ENCODE measurements at regions not wholly inside any gene's neighbourhood (a gene's known extent, or its start where the extent isn't known, plus 50 kb on each side); places are given as distances from the start of the nearest gene placed in this dataset.

DNA sequence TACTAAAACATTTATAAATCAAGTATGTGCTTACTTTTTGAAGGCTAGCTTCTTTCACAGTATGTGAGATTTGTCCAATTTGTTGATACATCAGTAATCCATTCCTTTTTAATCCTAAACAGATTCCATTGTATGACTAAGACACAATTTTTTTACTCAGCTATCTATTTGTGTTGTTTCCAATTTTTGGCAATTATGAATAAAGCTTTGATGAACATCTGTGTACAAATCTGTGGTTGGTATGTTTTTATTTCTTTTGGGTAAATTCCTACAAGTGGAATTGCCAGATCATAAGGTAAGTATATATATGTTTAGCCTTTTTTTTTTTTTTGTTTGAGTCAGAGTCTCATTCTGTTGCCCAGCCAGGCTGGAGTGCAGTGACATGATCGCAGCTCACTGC is 56.2 kb upstream of the VEPH1 start:
- Histone ChIP-seq H3K4me2 (ENCODE audit: insufficient read depth in 1 of 2, low read depth in 2 of 2, low read length in 2 of 2) (no peak overlapping the region), H2BK12ac (ENCODE audit: low read depth, low read length) (no peak overlapping the region), H4K91ac (replicated peaks; ENCODE audit: insufficient read length, low read length) (no peak overlapping the region), H4K5ac (ENCODE audit: insufficient read length, low read depth, low read length) (no peak overlapping the region), H2BK5ac (ENCODE audit: low read depth, low read length) (no peak overlapping the region), H3K36me3 (ENCODE audit: control insufficient read depth in 2 of 4, insufficient read depth in 4 of 4, low read length in 3 of 4) (no peaks in the 10 kb centered on the region), H3K14ac (ENCODE audit: insufficient read length) (no peak overlapping the region), H3K79me2 (ENCODE audit: control insufficient read depth in 1 of 2, insufficient read depth in 2 of 2, low read length in 2 of 2) (no peaks in the 10 kb centered on the region), H3K23ac (ENCODE audit: insufficient read length) (no peak overlapping the region), H2BK15ac (ENCODE audit: low read length) (no peak overlapping the region), H3K4ac (replicated peaks; ENCODE audit: insufficient read length, low read depth, low read length) (no peak overlapping the region), H3K79me1 (ENCODE audit: low read depth, low read length) (no peaks in the 10 kb centered on the region), H3K9me3 (ENCODE audit: insufficient read depth in 2 of 2, low read depth in 1 of 2, low read length in 1 of 2) (no peaks in the 10 kb centered on the region), H3K9ac (replicated peaks in 1 of 4; ENCODE audit: extremely low read depth in 1 of 4, low read depth in 3 of 4, low read length in 3 of 4) (no peak overlapping the region), H2BK120ac (replicated peaks; ENCODE audit: low read depth, low read length) (no peak overlapping the region), H3K18ac (ENCODE audit: extremely low read depth, low read length) (no peak overlapping the region), H2AK5ac (ENCODE audit: low read depth, low read length) (no peak overlapping the region), H3K4me3 (ENCODE audit: extremely low read depth in 1 of 4, insufficient read depth in 2 of 4, low read depth in 3 of 4, low read length in 4 of 4) (no peak overlapping the region), H2BK20ac (ENCODE audit: low read length) (no peak overlapping the region), H3K27me3 (replicated peaks in 1 of 4; ENCODE audit: control insufficient read depth in 3 of 4, extremely low read depth in 1 of 4, insufficient read depth in 3 of 4, low read length in 3 of 4) (no peaks in the 10 kb centered on the region), H4K8ac (ENCODE audit: extremely low read depth, insufficient read depth, low read length) (no peak overlapping the region), H3K23me2 (ENCODE audit: low read depth, low read length) (no peaks in the 10 kb centered on the region), H3K27ac (ENCODE audit: low read depth, low read length) (no peak overlapping the region), H3K4me1 (replicated peaks in 1 of 4; ENCODE audit: control insufficient read depth in 3 of 4, insufficient read depth in 4 of 4, low read length in 3 of 4) (no peaks in the 10 kb centered on the region), H2AFZ (ENCODE audit: low read length) (no peak overlapping the region), H4K20me1 (replicated peaks in 1 of 2; ENCODE audit: control insufficient read depth in 1 of 2, insufficient read depth in 2 of 2, low read length in 2 of 2) (no peaks in the 10 kb centered on the region), H3K56ac (replicated peaks; ENCODE audit: insufficient read length, low read depth, low read length) (no peak overlapping the region)
- ChIA-PET POLR2A (ENCODE audit: partially characterized antibody) (no interaction called here), CTCF (ENCODE audit: partially characterized antibody) (interaction anchor here (0.9 to 1.4 kb wide), 3 partner anchors 13 to 26 kb away, joined by 3 to 5 read pairs (median 4); no protein-coding TSS in a partner anchor)
- DNase-seq (ENCODE audit: low read depth in 1 of 2, low spot score in 2 of 2) (no peak), FAIRE-seq (no peak)
- 93% methylated on average over 1 of the region's 1 CpG; no CpG with 5 or more reads in 1 of the 2 experiments for WGBS, 2 experiments (ENCODE audit: extremely low coverage in 1 of 2, insufficient coverage in 1 of 2, insufficient read length in 1 of 2, insufficient replicate concordance in 2 of 2, low coverage in 1 of 2, low lambda C conversion rate in 2 of 2, missing lambda C conversion rate in 1 of 2)
- TF ChIP-seq JUN (IDR thresholded peaks at IDR 0.05; ENCODE audit: low read depth, low read length), result no peak
- no peak for TF ChIP-seq BACH1 (IDR thresholded peaks at IDR 0.05; ENCODE audit: low read length)
- TF ChIP-seq CTBP2 (IDR thresholded peaks at IDR 0.05; ENCODE audit: borderline replicate concordance, insufficient read depth, insufficient read length, low read length), result no peak
- no peak for TF ChIP-seq BRCA1 (IDR thresholded peaks at IDR 0.05; ENCODE audit: low read depth, low read length)
- TF ChIP-seq RBBP5 (IDR thresholded peaks at IDR 0.05; ENCODE audit: borderline replicate concordance, low read depth, low read length), result no peak
- TF ChIP-seq SP1 (IDR thresholded peaks at IDR 0.05; ENCODE audit: low read depth, low read length), result no peak
- TF ChIP-seq EZH2 (IDR thresholded peaks at IDR 0.05; ENCODE audit: low read depth, low read length, severe bottlenecking), result no peak
- TF ChIP-seq GABPA (IDR thresholded peaks at IDR 0.05; ENCODE audit: borderline replicate concordance, insufficient read depth, low read length), result no peak
- TF ChIP-seq YY1 (IDR thresholded peaks at IDR 0.05; ENCODE audit: low read depth, low read length), result no peak
- TF ChIP-seq KDM1A (IDR thresholded peaks at IDR 0.05; ENCODE audit: borderline replicate concordance, low read length), result no peak
- TF ChIP-seq CHD1 (IDR thresholded peaks at IDR 0.05; ENCODE audit: low read depth, low read length), result no peak
- no peak for TF ChIP-seq SIRT6 (IDR thresholded peaks at IDR 0.05; ENCODE audit: low read length)
- TF ChIP-seq KDM5A (IDR thresholded peaks at IDR 0.05; ENCODE audit: low read length), result no peak
- TF ChIP-seq EP300 (IDR thresholded peaks at IDR 0.05; ENCODE audit: borderline replicate concordance in 1 of 2, low read depth in 2 of 2, low read length in 2 of 2), result no peak
- no peak for TF ChIP-seq TAF1 (IDR thresholded peaks at IDR 0.05; ENCODE audit: low read depth, low read length)
- no peak for TF ChIP-seq NRF1 (IDR thresholded peaks at IDR 0.05; ENCODE audit: low read depth, low read length)
